ENCODE measurements at regions not wholly inside any gene's neighbourhood (a gene's known extent, or its start where the extent isn't known, plus 50 kb on each side); places are given as distances from the start of the nearest gene placed in this dataset.
"Not testable (repeated sequence)": the region's sequence is repeated elsewhere in the genome, so short reads cannot be mapped to it uniquely, and the experiment has no call there.

DNA sequence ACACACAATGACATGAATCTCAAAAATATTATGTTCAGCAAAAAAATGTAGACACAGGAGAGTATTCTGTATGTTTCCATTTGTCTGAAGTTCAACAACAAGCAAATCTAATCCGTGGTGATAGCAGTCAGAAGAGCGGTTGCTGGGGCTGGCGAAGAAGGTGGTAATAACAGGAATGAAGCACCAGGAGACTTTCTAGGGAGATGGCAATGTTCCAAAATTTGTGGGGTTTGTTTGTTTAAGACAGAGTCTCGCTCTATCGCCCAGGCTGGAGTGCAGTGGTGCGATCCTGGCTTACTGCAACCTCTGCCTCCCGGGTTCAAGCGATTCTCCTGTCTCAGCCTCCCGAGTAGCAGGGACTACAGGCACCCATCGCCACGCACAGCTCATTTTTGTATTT is 177.8 kb downstream of the FOXB1 start:
- WGBS (ENCODE audit: extremely low coverage, insufficient coverage, insufficient read length): no CpG with 5 or more reads among the region's 11 CpGs

DNA sequence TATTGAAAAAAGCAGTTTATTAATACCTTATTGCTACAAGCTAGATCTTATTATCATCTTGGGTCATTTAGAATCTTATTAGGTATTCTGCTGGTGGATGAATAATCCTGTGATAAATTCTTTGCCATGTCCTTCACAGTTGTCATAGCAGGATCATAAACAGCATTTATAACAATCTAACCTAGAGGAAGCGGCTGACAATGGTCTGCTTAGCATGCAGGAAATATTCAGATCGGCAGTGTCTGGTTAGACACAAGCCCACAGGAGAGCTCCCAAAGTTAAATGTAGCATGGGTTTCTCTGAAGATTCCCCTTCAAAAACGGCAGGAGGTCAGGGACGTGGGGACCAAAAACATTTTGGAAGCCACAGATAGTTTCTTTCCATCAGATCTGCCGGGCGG is 179.3 kb downstream of the FOXB1 start:
- Histone ChIP-seq H2BK120ac (ENCODE audit: insufficient read depth, low read length, poor library complexity) (no peak overlapping the region), H2BK12ac (ENCODE audit: low read length) (no peak overlapping the region), H2AK5ac (ENCODE audit: low read length) (no peak overlapping the region), H3K18ac (ENCODE audit: low read length) (no peak overlapping the region), H4K8ac (ENCODE audit: low read depth, low read length) (no peak overlapping the region), H3K9me3 (ENCODE audit: insufficient read depth, low read depth, low read length) (no peaks in the 10 kb centered on the region), H3K23ac (ENCODE audit: low read length) (no peak overlapping the region), H3K36me3 (ENCODE audit: control insufficient read depth in 1 of 2, insufficient read depth in 2 of 2, low read length in 2 of 2) (no peaks in the 10 kb centered on the region), H3K4me2 (ENCODE audit: low read length) (no peak overlapping the region), H3K4me1 (ENCODE audit: control insufficient read depth in 1 of 2, insufficient read depth in 2 of 2, low read length in 2 of 2) (no peaks in the 10 kb centered on the region), H3K79me1 (ENCODE audit: low read length) (no peaks in the 10 kb centered on the region), H3K9ac (ENCODE audit: low read length) (no peak overlapping the region), H3K14ac (ENCODE audit: low read length) (no peak overlapping the region), H3K4ac (ENCODE audit: low read depth, low read length) (no peak overlapping the region), H3K79me2 (ENCODE audit: control insufficient read depth, insufficient read depth, low read length, poor library complexity) (no peaks in the 10 kb centered on the region), H3K4me3 (ENCODE audit: low read depth, low read length) (no peak overlapping the region), H2BK5ac (ENCODE audit: low read depth, low read length, poor library complexity) (no peak overlapping the region), H4K12ac (ENCODE audit: low read depth, low read length) (no peak overlapping the region), H4K91ac (ENCODE audit: low read depth, low read length) (no peak overlapping the region), H3K27ac (ENCODE audit: low read depth, low read length) (no peak overlapping the region), H2AFZ (ENCODE audit: insufficient read depth, low read length, poor library complexity) (no peak overlapping the region), H3K27me3 (ENCODE audit: insufficient read depth, low read length) (no peaks in the 10 kb centered on the region)
- peak in 1 of 2 donors; percentile 4 for DNase-seq
- no CpG with 5 or more reads among the region's 6 CpGs for WGBS (ENCODE audit: extremely low coverage, insufficient coverage, insufficient read length)

More for the DNA sequence above, 177.8 kb downstream of the FOXB1 start:
- not testable (repeated sequence) for H3K4me3 ChIP-seq (ENCODE audit: low read depth, low read length); H3K9me3 ChIP-seq (ENCODE audit: insufficient read depth, low read depth, low read length); H3K18ac ChIP-seq (ENCODE audit: low read length); H3K79me1 ChIP-seq (ENCODE audit: low read length); H3K4ac ChIP-seq (ENCODE audit: low read depth, low read length); H4K8ac ChIP-seq (ENCODE audit: low read depth, low read length); H3K4me1 ChIP-seq (ENCODE audit: control insufficient read depth in 1 of 2, insufficient read depth in 2 of 2, low read length in 2 of 2); H2BK120ac ChIP-seq (ENCODE audit: insufficient read depth, low read length, poor library complexity); H3K27ac ChIP-seq (ENCODE audit: low read depth, low read length); H3K27me3 ChIP-seq (ENCODE audit: insufficient read depth, low read length); H4K12ac ChIP-seq (ENCODE audit: low read depth, low read length); H2AFZ ChIP-seq (ENCODE audit: insufficient read depth, low read length, poor library complexity); H3K9ac ChIP-seq (ENCODE audit: low read length); DNase-seq; H3K4me2 ChIP-seq (ENCODE audit: low read length); H3K36me3 ChIP-seq (ENCODE audit: control insufficient read depth in 1 of 2, insufficient read depth in 2 of 2, low read length in 2 of 2); H2BK5ac ChIP-seq (ENCODE audit: low read depth, low read length, poor library complexity); H3K14ac ChIP-seq (ENCODE audit: low read length); H2AK5ac ChIP-seq (ENCODE audit: low read length); H3K23ac ChIP-seq (ENCODE audit: low read length); H2BK12ac ChIP-seq (ENCODE audit: low read length); H4K91ac ChIP-seq (ENCODE audit: low read depth, low read length); H3K79me2 ChIP-seq (ENCODE audit: control insufficient read depth, insufficient read depth, low read length, poor library complexity)

DNA sequence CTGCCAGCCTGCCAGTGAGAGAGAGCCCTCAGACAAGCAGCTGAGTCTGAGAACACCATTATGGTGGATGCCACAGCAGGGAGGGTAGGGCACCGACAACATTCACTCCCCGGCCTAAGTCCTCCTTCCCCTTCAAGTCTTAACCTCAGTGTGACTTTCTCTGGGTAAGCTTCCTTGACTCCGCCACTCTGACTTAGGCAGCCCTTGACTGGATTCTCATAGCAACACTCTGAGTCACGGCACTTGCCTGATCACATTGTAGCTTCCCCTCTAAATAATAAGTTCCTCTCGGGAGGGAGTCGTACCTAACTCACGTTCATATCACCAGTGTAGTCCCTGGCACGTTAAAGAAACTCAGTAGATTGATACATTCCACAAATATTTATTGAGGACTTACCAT is 180.5 kb downstream of the FOXB1 start:
- Histone ChIP-seq H3K36me3 (ENCODE audit: control insufficient read depth in 1 of 2, insufficient read depth in 2 of 2, low read length in 2 of 2) (no peaks in the 10 kb centered on the region), H3K14ac (ENCODE audit: low read length) (no peak overlapping the region), H4K91ac (ENCODE audit: low read depth, low read length) (no peak overlapping the region), H3K27ac (ENCODE audit: low read depth, low read length) (no peak overlapping the region), H3K79me2 (ENCODE audit: control insufficient read depth, insufficient read depth, low read length, poor library complexity) (no peaks in the 10 kb centered on the region), H3K9ac (ENCODE audit: low read length) (no peak overlapping the region), H4K12ac (ENCODE audit: low read depth, low read length) (no peak overlapping the region), H3K4me2 (ENCODE audit: low read length) (no peak overlapping the region), H3K4me3 (ENCODE audit: low read depth, low read length) (no peak overlapping the region), H4K8ac (ENCODE audit: low read depth, low read length) (no peak overlapping the region), H3K4ac (ENCODE audit: low read depth, low read length) (no peak overlapping the region), H2BK12ac (ENCODE audit: low read length) (no peak overlapping the region), H3K9me3 (ENCODE audit: insufficient read depth, low read depth, low read length) (no peaks in the 10 kb centered on the region), H2AFZ (ENCODE audit: insufficient read depth, low read length, poor library complexity) (no peak overlapping the region), H3K27me3 (ENCODE audit: insufficient read depth, low read length) (no peaks in the 10 kb centered on the region), H2BK5ac (ENCODE audit: low read depth, low read length, poor library complexity) (no peak overlapping the region), H2AK5ac (ENCODE audit: low read length) (no peak overlapping the region), H3K23ac (ENCODE audit: low read length) (no peak overlapping the region), H2BK120ac (ENCODE audit: insufficient read depth, low read length, poor library complexity) (no peak overlapping the region), H3K18ac (ENCODE audit: low read length) (no peak overlapping the region), H3K4me1 (ENCODE audit: control insufficient read depth in 1 of 2, insufficient read depth in 2 of 2, low read length in 2 of 2) (no peaks in the 10 kb centered on the region), H3K79me1 (ENCODE audit: low read length) (no peaks in the 10 kb centered on the region)
- WGBS (ENCODE audit: extremely low coverage, insufficient coverage, insufficient read length): no CpG with 5 or more reads among the region's 8 CpGs
- peak in 1 of 2 donors; percentile 39 for DNase-seq

DNA sequence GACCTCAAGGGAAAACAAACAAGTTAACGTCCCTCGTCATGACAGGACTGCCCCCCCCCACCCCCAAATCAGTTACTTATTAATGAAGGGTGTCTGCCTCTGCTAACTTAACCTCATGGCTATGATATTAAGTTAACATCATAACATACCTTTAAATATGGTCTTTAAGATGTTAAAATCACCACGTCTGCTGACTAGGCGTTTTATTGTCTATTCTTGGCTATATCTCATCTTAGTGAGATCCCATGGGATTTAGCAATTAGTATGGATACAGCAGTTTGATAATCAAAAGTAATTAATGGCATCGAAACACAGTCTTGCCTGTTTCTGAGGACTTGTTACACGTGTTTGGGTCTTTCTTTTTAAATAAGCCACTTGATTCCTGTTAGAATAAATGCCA is 186.9 kb downstream of the FOXB1 start:
- Histone ChIP-seq H2BK120ac (ENCODE audit: insufficient read depth, low read length, poor library complexity) (no peak overlapping the region), H4K91ac (ENCODE audit: low read depth, low read length) (no peak overlapping the region), H3K4ac (ENCODE audit: low read depth, low read length) (no peak overlapping the region), H3K9me3 (ENCODE audit: insufficient read depth, low read depth, low read length) (no peaks in the 10 kb centered on the region), H2AK5ac (ENCODE audit: low read length) (no peak overlapping the region), H3K9ac (ENCODE audit: low read length) (no peak overlapping the region), H2AFZ (ENCODE audit: insufficient read depth, low read length, poor library complexity) (no peak overlapping the region), H3K4me3 (ENCODE audit: low read depth, low read length) (no peak overlapping the region), H3K4me1 (ENCODE audit: control insufficient read depth in 1 of 2, insufficient read depth in 2 of 2, low read length in 2 of 2) (no peaks in the 10 kb centered on the region), H4K12ac (ENCODE audit: low read depth, low read length) (no peak overlapping the region), H3K27ac (ENCODE audit: low read depth, low read length) (no peak overlapping the region), H3K79me1 (ENCODE audit: low read length) (no peaks in the 10 kb centered on the region), H2BK5ac (ENCODE audit: low read depth, low read length, poor library complexity) (no peak overlapping the region), H3K14ac (ENCODE audit: low read length) (no peak overlapping the region), H3K79me2 (ENCODE audit: control insufficient read depth, insufficient read depth, low read length, poor library complexity) (no peaks in the 10 kb centered on the region), H3K36me3 (ENCODE audit: control insufficient read depth in 1 of 2, insufficient read depth in 2 of 2, low read length in 2 of 2) (no peaks in the 10 kb centered on the region), H2BK12ac (ENCODE audit: low read length) (no peak overlapping the region), H3K23ac (ENCODE audit: low read length) (no peak overlapping the region), H3K27me3 (ENCODE audit: insufficient read depth, low read length) (no peaks in the 10 kb centered on the region), H4K8ac (ENCODE audit: low read depth, low read length) (no peak overlapping the region), H3K18ac (ENCODE audit: low read length) (no peak overlapping the region), H3K4me2 (ENCODE audit: low read length) (no peak overlapping the region)
- no CpG with 5 or more reads among the region's 6 CpGs for WGBS (ENCODE audit: extremely low coverage, insufficient coverage, insufficient read length)
- DNase-seq: no peak
